ENCODE measurements at regions not wholly inside any gene's neighbourhood (a gene's known extent, or its start where the extent isn't known, plus 50 kb on each side); places are given as distances from the start of the nearest gene placed in this dataset.

- no peaks in the 10 kb centered on the region for H3K9me3 Mint-ChIP-seq (ENCODE audit: unreplicated experiment)
- H3K27ac Mint-ChIP-seq (ENCODE audit: unreplicated experiment) = no peak overlapping the region
- H3K4me3 Mint-ChIP-seq (ENCODE audit: unreplicated experiment) = no peak overlapping the region
- CTCF ChIA-PET = interaction anchor here (0.8 kb wide), 1 partner anchor 42 kb away, joined by 4 read pairs; no protein-coding TSS in a partner anchor
- H3K9me3 ChIP-seq = no peaks in the 10 kb centered on the region
- H3K36me3 ChIP-seq (ENCODE audit: control insufficient read depth, insufficient read depth, low read length) = no peaks in the 10 kb centered on the region
- no peak for TF ChIP-seq CTCF (IDR thresholded peaks at IDR 0.05; ENCODE audit: insufficient read depth in 1 of 2, low read depth in 1 of 2, low read length in 1 of 2, severe bottlenecking in 1 of 2, unreplicated experiment in 1 of 2)
- no peaks in the 10 kb centered on the region for H3K27me3 Mint-ChIP-seq (ENCODE audit: insufficient read depth, unreplicated experiment)
- no peaks in the 10 kb centered on the region for H3K4me1 ChIP-seq
- intact Hi-C loops (cut with micrococcal nuclease; ENCODE audit: unreplicated experiment) = no loop called here
- BruUV-seq (replicated peaks) = no TSS peak
- DNase-seq = no peak
- no peak overlapping the region for H3K4me3 ChIP-seq (ENCODE audit: low read depth, low read length)
- H3K4me1 Mint-ChIP-seq (ENCODE audit: low read depth, unreplicated experiment) = no peaks in the 10 kb centered on the region
- POLR2A ChIA-PET = no interaction called here
- no peaks in the 10 kb centered on the region for H3K36me3 Mint-ChIP-seq (ENCODE audit: insufficient read depth, unreplicated experiment)
- no peaks in the 10 kb centered on the region for H3K27me3 ChIP-seq (replicated peaks; ENCODE audit: control insufficient read depth, insufficient read depth, low read length)
Measured at GRCh38 chr6:164911873-164912580, 397.4 kb downstream of the C6orf118 start.

GRCh38 chr6:164911151-164911550 lies 398.3 kb downstream of the C6orf118 start:
- Histone ChIP-seq H3K9me3 (no peaks in the 10 kb centered on the region), H3K4me1 (no peaks in the 10 kb centered on the region), H3K36me3 (ENCODE audit: control insufficient read depth, insufficient read depth, low read length) (no peaks in the 10 kb centered on the region), H3K27me3 (replicated peaks; ENCODE audit: control insufficient read depth, insufficient read depth, low read length) (no peaks in the 10 kb centered on the region), H3K4me3 (ENCODE audit: low read depth, low read length) (no peak overlapping the region)
- no peak overlapping the region for H3K27ac Mint-ChIP-seq (ENCODE audit: unreplicated experiment)
- intact Hi-C loops (cut with micrococcal nuclease; ENCODE audit: unreplicated experiment) = no loop called here
- no peak for DNase-seq
- ChIA-PET POLR2A (interaction anchor here (0.6 kb wide), 1 partner anchor 339 kb away, joined by 3 read pairs; no protein-coding TSS in a partner anchor), CTCF (no interaction called here)
- no peak for TF ChIP-seq CTCF (IDR thresholded peaks at IDR 0.05; ENCODE audit: insufficient read depth in 1 of 2, low read depth in 1 of 2, low read length in 1 of 2, severe bottlenecking in 1 of 2, unreplicated experiment in 1 of 2)
- H3K36me3 Mint-ChIP-seq (ENCODE audit: insufficient read depth, unreplicated experiment) = no peaks in the 10 kb centered on the region
- no peaks in the 10 kb centered on the region for H3K9me3 Mint-ChIP-seq (ENCODE audit: unreplicated experiment)
- no peaks in the 10 kb centered on the region for H3K4me1 Mint-ChIP-seq (ENCODE audit: low read depth, unreplicated experiment)
- no peak overlapping the region for H3K4me3 Mint-ChIP-seq (ENCODE audit: unreplicated experiment)
- H3K27me3 Mint-ChIP-seq (ENCODE audit: insufficient read depth, unreplicated experiment) = no peaks in the 10 kb centered on the region
- no TSS peak for BruUV-seq (replicated peaks)

GRCh38 chr6:164906766-164907165 lies 402.6 kb downstream of the C6orf118 start:
- TF ChIP-seq CTCF (IDR thresholded peaks at IDR 0.05; ENCODE audit: insufficient read depth in 1 of 2, low read depth in 1 of 2, low read length in 1 of 2, severe bottlenecking in 1 of 2, unreplicated experiment in 1 of 2) = no peak
- no peaks in the 10 kb centered on the region for H3K9me3 Mint-ChIP-seq (ENCODE audit: unreplicated experiment)
- POLR2A ChIA-PET = no interaction called here
- H3K36me3 ChIP-seq (ENCODE audit: control insufficient read depth, insufficient read depth, low read length) = no peaks in the 10 kb centered on the region
- no peaks in the 10 kb centered on the region for H3K27me3 Mint-ChIP-seq (ENCODE audit: insufficient read depth, unreplicated experiment)
- H3K4me1 Mint-ChIP-seq (ENCODE audit: low read depth, unreplicated experiment) = no peaks in the 10 kb centered on the region
- no TSS peak for BruUV-seq (replicated peaks)
- H3K9me3 ChIP-seq = no peaks in the 10 kb centered on the region
- H3K4me3 Mint-ChIP-seq (ENCODE audit: unreplicated experiment) = no peak overlapping the region
- no peaks in the 10 kb centered on the region for H3K4me1 ChIP-seq
- H3K27me3 ChIP-seq (replicated peaks; ENCODE audit: control insufficient read depth, insufficient read depth, low read length) = no peaks in the 10 kb centered on the region
- DNase-seq = no peak
- H3K36me3 Mint-ChIP-seq (ENCODE audit: insufficient read depth, unreplicated experiment) = no peaks in the 10 kb centered on the region
- no peak overlapping the region for H3K4me3 ChIP-seq (ENCODE audit: low read depth, low read length)
- H3K27ac Mint-ChIP-seq (ENCODE audit: unreplicated experiment) = no peak overlapping the region
- CTCF ChIA-PET = no interaction called here
- intact Hi-C loops (cut with micrococcal nuclease; ENCODE audit: unreplicated experiment) = no loop called here

Data from Caco-2 (cell line).